ENCODE measurements at regions not wholly inside any gene's neighbourhood (a gene's known extent, or its start where the extent isn't known, plus 50 kb on each side); places are given as distances from the start of the nearest gene placed in this dataset.
"Not testable (repeated sequence)": the region's sequence is repeated elsewhere in the genome, so short reads cannot be mapped to it uniquely, and the experiment has no call there.

- no peak for DNase-seq
These were observed 1602.7 kb upstream of the SLC39A10 start for GRCh38 chr2:194054313-194054712.

- DNase-seq: no peak
These were observed 1612.7 kb upstream of the SLC39A10 start for GRCh38 chr2:194044321-194044720.

DNA sequence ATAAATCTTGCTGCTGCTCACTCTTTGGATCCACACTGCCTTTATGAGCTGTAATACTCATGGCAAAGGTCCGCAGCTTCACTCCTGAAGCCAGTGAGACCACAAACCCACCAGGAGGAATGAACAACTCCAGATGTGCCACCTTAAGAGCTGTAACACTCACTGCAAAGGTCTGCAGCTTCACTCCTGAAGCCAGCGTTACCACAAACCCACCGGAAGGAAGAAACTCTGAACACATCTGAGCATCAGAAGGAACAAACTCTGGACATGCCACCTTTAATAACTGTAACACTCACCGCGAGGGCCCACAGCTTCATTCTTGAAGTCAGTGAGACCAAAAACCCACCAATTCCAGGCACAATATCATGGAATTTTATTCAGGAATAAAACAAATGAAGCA, 1635.9 kb upstream of the SLC39A10 start:
- not testable (repeated sequence) for DNase-seq

- DNase-seq: no peak
These were observed 1636.9 kb upstream of the SLC39A10 start for GRCh38 chr2:194020155-194020554.

DNA sequence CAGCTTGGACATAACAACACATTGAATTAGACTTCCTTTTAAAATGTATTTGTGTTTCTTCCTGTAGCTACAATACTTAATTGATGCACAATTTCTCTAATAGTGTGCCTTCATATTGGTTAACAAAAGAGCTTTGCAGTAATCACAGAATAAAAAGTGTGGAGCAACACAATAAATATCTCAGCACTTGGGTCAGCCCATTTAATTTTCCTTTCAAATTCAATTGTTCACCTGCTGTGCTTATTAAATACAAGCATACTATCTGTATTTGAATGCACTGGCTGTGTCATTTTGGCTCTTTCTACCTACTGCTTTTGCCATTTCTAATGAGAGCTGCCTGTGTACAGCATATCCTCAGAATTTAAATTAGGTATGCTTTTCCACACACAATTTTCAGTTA, 1641.3 kb upstream of the SLC39A10 start:
- DNase-seq: no peak

GRCh38 chr2:194014639-194015038, 1642.4 kb upstream of the SLC39A10 start:
- no peak for DNase-seq

DNA sequence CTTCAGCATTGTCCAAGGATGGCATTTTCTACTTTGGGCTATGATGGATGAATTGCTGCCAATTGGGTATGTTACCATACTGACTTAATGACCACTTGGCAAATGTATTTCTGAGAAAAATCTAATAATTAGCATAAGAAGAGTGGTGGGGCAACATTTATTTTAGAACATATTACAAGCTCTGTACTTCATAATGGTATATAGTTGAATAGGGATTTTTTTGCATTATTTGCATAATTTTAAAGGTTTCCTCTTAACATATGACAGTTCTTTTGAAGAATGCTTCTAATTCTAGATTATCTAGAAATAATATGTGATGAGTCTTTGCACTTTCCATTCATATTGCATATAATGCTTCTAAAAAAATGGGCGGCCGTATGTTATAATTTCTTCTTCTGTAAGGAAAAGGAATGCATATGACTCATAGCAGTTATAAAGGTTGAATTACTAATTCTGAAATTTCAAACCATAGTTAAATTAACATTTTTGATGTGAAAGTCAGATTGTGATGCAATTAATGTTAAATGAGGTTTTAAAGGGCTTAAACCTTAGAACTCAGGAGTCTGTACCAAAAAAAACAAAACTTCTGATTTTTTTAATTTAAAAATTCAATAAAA, 1652.3 kb upstream of the SLC39A10 start:
- no peak for DNase-seq

GRCh38 chr2:194003911-194004310, 1653.1 kb upstream of the SLC39A10 start:
- no peak for DNase-seq

DNA sequence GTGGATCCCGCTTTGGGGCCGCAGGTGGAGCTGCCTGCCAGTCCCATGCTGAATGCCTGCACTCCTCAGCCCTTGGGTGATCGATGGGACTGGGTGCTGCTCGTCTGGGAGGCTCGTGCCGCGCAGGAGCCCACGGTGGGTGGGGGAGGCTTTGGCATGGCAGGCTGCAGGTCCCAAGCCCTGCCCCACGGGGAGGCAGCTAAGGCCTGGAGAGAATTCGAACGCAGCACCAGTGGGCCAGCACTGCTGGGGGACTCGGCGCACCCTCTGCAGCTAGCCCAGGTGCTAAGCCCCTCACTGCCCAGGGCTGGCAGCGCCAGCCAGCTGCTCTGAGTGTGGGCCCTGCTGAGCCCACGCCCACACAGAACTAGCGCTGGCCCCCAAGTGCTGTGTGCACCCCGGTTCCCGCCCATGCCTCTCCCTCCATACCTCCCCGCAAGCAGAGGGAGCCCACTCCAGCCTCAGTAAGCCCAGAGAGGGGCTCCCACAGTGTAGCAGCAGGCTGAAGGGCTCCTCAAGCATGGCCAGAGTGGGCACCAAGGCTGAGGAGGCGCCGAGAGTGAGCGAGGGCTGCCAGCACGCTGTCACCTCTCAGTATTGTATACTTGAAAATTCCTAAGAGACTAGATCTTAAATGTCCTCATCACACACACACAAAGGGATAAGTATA, 1654.2 kb upstream of the SLC39A10 start:
- DNase-seq: no peak

GRCh38 chr2:193990868-193991267, 1666.2 kb upstream of the SLC39A10 start:
- DNase-seq: no peak

DNA sequence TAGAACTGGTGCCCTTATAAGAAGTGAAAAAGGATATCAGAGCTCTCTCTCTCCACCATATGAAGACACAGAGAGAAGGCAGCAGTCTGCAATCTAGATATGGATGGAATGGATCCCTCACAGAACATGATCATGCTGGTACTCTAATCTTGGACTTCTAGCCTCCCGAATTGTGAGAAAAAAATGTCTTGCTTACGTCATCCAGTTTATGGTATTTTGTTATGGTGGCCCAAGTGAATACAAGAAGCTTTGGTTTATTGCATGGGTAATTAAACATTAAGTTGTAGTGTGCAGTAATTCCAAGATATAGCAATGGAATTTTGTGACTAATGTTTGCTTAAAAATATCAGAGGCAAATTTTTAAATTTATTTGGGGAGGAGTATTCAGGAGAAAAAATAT, 1667.4 kb upstream of the SLC39A10 start:
- no peak for DNase-seq

DNA sequence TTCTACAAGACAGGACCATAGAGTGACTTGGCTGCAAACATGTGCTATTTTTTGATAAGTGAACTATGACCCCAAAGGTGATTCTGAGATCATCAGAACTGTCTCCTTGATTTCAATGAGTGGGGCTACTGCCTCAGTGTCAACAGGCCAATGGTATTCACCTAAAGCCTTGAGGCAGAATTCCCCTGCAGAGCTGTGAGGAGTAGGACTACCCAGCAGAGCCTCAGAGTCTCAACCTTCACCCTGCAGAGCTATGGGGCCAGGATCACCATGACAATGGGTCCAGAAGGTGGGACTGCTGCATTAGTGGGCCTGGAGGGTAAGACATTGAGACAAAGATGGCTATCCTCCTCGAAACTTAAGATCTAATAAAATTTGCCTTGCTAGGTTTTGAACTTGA, 1668.2 kb upstream of the SLC39A10 start:
- DNase-seq: no peak

DNA sequence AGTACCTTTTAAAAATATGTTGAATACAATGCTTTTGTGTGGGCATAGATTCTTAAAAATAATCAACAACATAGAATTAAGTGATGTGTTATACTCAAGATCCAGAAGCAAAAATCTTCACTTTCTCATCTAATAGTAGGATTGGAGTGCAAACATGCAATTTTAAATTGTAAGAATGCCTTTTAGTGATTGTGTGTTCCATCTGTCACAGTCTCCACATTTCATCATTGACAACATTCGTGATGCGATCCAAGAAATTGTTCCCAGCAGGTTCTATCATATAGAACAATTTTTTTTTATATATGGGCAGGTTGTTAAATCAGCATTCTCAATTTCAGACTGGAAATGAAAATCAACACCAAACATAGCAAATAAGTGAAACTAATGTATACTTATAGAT, 1671.8 kb upstream of the SLC39A10 start:
- no peak for DNase-seq

DNA sequence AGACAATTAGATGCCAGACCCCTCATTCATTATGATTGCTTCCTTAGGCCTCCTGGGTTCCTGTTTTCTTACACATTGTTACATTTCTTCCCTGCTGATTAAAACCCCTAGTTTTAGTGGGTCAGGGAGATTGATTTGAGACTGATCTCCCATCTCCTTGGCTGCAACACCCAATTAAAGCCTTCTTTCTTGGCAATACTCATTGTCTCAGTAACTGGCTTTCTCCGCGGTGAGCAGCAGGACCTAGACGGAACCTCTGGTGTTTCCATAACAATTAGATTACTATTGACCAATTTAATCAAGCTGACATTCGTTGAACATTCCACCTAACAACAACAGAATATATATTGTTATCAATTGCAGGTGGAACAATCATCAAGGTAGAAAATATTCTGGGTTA, 1676.4 kb upstream of the SLC39A10 start:
- no peak for DNase-seq

DNA sequence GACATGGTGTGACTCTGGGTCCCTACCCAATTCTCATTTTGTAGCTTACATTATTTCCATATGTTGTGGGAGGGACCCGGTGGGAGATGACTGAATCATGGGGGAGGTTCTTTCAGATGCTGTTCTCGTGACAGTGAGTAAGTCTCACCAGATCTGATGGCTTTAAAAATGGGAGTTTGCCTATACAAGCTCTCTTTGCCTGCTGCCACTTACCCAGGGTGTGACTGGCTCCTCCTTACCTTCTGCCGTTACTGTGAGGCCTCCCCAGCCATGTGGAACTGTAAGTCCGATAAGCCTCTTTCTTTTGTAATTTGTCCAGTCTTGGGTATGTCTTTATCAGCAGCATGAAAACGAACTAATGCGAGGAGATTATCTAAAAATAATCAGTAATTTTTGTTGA, 1683.2 kb upstream of the SLC39A10 start:
- DNase-seq: no peak

GRCh38 chr2:193966590-193966989, 1690.4 kb upstream of the SLC39A10 start:
- DNase-seq: no peak

DNA sequence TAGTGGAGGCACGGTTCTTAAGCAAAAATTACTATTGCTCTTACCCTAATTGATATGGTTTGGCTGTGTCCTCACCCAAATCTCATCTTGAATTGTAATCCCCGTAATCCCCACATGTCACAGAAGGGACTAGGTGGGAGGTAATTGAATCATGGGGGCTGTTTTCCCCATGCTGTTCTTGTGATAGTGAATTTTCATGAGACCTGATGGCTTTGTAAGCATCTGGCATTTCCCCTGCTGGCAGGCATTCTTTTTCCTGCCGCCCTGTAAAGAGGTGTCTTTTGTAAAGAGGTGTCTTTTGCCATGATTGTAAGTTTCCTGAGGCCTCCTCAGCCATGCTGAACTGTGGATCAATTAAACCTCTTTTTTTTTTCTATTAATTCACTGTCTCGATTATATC, 1691.8 kb upstream of the SLC39A10 start:
- DNase-seq: no peak

GRCh38 chr2:193963472-193964119, 1693.4 kb upstream of the SLC39A10 start:
- DNase-seq: no peak

DNA sequence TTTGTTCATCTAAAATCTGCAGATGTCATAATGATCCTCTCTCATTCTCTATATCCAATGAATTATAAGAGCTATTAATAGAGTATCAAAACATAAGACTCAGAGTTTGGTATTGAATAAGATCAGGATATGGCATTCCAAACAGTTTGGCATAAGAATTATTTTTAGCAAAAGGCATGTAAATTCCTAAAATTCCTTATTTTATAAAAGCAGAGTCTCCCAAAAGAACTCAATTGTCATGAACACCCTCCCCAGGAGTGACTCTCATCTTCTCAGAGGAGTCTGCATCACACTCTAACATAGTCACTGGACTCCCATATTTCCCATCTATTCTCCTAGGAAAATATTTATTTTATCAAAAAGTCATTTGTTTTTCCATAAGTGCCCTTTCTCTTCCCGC, 1710.2 kb upstream of the SLC39A10 start:
- no peak for DNase-seq

DNA sequence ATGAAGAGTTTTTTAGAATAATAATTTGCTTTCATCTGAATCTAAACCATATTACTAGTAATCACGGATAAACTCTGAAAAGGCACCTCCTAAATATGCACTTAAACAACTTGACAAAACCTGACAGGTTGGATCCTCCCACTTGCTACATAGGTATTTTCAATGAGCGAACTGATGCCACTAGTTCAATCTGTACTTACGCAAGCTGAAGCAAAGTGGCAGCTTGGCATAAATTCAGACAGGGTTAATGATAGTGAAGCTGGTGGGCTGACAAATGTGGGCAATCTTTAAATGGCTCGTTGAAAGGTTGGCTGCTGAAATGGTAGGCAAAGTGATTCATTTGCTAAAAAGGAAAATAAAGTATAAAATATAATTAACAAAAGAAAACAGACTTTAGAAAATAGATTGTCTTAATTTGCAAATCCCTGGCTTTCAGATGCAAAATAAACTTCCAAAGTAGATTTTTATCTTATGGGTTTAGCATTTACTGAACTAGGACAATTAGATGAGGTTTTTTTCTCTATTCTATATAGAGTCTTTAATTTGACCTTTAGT, 1713.5 kb upstream of the SLC39A10 start:
- no peak for DNase-seq

- no peak for DNase-seq
These were observed 1721.9 kb upstream of the SLC39A10 start for GRCh38 chr2:193935114-193935513.

- no peak for DNase-seq
These were observed 1727.9 kb upstream of the SLC39A10 start for GRCh38 chr2:193929131-193929530.

DNA sequence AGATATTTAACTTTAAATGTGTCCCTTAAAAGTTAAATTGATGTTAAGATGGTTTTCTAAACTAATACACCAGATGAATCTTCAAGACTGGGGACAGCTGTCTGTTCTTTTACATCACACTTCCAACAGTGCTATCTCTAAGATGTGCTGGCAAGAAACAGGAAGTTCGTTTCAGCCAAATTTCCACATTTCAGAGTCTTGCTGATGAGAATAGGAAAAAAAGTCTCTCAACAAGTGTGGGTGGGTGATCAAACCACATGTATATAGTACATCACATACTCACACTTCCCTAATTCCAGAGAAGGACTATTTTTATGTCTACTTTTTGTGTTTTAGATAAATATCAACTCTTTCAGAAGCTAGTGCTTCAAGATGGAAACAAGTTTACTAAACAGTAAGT, 1712.8 kb upstream of the TMEFF2 start:
- peak; percentile 38 to 52 for DNase-seq

DNA sequence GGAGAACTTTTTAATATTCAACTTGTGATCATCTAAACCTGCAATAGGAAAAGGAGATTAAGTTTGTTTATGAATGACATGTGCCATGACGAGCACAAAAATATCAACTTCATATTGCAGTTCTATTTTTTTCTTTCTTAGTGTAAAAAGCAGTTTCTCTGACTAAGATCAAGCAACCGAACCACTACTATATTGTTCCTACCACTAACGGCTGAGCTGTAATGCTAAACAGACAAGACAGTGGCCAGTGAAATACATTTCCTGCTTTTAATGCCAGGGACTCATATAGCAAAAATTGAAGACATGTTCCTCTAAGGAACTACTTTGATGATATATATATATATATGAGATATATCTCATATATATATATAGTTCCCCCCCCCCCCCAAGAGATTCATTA, 1705.6 kb upstream of the TMEFF2 start:
- no peak for DNase-seq
